UCSD-AML1 (cell line): ENCODE measurements at regions not wholly inside any gene's neighbourhood (a gene's known extent, or its start where the extent isn't known, plus 50 kb on each side); places are given as distances from the start of the nearest gene placed in this dataset.

Experiments
- DNase-seq: peaks from one replicate; lab custom pipeline; 2025; ENCODE audit not compliant: unreplicated experiment; lab: John Stamatoyannopoulos, UW

- DNase-seq = no peak
These were observed 915.3 kb upstream of the SLITRK6 start for GRCh38 chr13:86714495-86714894.

GRCh38 chr13:86725105-86725504 lies 925.9 kb upstream of the SLITRK6 start:
- no peak for DNase-seq

DNA sequence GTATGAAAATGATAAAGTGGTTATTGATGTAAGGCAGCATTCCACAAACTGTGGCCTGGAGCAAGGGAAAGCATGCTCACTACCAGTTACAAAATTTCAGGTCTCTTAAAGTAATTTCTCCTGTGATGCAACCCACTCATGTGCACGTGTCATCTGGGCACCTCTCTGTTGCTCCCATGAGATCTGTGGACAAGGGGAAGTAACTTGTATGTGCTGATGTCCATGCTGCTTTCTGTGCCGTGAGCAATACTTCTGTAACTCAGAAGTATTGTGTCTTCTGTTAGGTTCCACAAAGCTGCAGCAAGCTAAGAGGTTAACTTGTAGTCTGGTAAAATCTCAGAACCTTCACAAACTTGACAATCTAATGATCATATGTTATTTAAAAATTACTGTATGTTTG lies 930.0 kb upstream of the SLITRK6 start:
- DNase-seq = no peak

DNA sequence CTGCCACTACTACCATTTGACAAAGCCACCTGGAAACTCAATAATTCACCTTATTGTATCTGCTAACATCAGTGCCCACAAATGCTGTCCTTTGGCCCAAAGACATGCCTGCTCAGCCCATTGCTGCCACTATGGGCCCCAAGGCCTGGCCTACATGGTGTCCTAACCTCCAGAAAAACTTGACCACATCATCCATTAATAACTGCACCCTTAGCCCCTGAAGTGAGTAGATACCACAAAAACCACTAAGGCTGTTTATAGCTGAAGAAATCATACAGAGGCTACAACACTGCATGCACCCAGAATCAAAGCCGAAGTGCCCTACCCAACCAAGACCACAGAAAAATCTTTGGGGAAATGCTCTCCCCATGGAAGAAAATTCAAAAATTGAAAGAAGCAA lies 932.8 kb upstream of the SLITRK6 start:
- DNase-seq = no peak

DNA sequence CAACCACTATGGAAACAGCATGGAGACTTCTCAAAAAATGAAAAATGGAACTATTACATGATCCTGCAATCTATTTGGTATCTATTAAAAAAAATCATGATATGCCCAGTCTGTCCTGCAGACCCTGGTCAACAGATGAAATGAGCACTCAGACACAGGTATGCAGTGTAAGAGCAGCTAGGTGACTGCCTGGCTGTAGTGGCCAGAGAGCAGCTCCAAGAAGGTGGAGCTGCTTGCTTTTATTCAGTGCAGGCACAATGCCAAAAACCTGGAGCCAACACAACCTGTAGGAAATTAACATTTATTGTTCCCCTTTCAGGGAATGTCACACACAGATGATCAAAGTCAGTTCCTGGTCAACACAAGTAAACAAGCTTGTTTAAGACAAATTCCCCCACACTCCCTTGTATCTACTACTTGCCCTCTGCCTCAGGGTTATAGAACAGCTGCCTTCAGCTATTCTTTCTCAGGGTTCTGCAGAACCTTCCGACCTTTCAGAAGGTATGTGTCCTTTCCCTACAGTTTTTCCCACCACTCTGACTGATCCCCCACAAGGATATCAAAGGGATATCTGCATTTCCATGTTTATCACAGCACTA lies 933.7 kb upstream of the SLITRK5 start:
- no peak for DNase-seq

GRCh38 chr13:86741762-86742285 lies 929.3 kb upstream of the SLITRK5 start:
- DNase-seq = no peak

- DNase-seq = peak; percentile 2
These were observed 913.8 kb upstream of the SLITRK5 start for GRCh38 chr13:86757236-86757978.

- no peak for DNase-seq
These were observed 913.1 kb upstream of the SLITRK5 start for GRCh38 chr13:86758116-86758515.

DNA sequence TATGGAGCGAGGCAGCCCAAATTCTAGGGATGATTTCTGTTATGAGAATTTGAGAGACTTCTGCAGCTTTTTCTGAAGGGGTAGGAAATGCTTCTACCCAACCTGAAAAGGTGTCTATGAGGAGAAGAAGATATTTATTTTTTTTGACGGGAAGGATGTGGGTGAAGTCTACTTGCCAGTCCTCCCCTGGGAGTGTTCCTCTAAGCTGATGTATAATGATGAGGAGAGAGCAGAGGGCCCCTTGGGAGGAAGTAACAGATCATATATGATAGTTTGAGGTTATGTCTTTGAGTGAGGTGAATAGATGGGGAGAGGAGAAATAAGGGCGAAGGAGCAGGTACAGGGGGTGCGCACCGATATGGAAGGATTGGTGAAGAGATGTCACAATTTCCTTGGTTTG lies 910.6 kb upstream of the SLITRK5 start:
- DNase-seq = no peak

GRCh38 chr13:86765462-86765861 lies 905.7 kb upstream of the SLITRK5 start:
- no peak for DNase-seq

GRCh38 chr13:86788616-86789015 lies 882.6 kb upstream of the SLITRK5 start:
- no peak for DNase-seq

GRCh38 chr13:86792153-86792651 lies 879.0 kb upstream of the SLITRK5 start:
- no peak for DNase-seq

- no peak for DNase-seq
These were observed 875.3 kb upstream of the SLITRK5 start for GRCh38 chr13:86795858-86796257.

DNA sequence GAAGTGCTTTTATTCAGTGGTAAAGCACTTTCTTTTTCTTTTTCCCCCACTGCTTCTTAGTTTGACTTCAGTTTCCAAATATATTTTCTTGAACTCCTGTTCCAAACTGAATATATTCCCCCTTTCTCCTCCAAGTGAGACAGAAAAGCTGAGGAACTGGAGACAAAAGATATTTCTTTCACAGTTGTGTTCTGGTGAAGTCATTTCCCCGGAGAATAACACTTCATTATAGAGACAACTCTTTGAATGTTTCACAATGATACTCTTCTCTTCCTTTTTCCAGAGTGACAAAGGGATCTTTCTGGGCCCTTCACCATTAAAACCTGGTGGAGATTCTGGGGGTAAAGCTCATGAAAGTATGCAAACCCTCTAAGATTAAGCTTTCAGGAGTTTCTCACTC lies 860.8 kb upstream of the SLITRK5 start:
- DNase-seq = no peak

DNA sequence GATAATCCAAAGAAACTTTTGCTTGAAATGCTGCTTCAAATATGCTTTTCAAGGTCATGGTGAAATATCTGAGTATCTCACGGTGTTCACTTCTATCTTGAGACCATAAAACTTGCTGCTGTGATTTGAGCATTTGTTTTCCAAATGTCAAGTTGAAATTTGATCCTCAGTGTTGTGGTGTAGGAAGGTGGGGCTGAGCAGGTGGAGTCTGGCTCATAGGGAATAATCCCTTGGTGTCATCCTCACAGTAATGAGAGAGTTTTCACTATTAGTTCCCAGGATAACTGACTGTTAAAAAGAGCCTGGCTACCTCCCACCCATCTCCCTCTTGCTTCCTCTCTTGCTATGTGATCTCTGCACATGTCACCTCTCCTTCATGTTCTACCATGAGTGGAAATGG lies 858.0 kb upstream of the SLITRK5 start:
- DNase-seq = no peak

GRCh38 chr13:86825410-86825809 lies 845.8 kb upstream of the SLITRK5 start:
- no peak for DNase-seq

GRCh38 chr13:86826232-86826631 lies 844.9 kb upstream of the SLITRK5 start:
- no peak for DNase-seq

DNA sequence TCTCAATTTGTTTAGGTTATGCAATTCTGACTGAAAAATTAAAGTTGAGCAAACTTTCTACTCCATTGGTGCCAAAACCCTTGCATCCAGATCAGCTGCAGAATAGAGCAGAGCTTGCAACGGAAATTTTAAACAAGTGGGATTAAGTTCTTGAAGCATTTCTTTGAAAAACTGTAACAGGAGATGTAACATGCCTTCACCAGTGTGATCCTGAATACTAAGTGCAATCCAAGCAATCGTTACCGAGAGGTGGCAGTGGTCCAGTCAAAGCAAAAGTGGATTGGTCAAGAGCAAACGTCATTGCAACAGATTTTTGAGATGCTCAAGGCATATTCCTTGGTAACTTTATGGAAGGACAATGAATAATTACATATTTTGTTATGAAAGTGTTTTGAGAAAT lies 841.1 kb upstream of the SLITRK5 start:
- DNase-seq = no peak

DNA sequence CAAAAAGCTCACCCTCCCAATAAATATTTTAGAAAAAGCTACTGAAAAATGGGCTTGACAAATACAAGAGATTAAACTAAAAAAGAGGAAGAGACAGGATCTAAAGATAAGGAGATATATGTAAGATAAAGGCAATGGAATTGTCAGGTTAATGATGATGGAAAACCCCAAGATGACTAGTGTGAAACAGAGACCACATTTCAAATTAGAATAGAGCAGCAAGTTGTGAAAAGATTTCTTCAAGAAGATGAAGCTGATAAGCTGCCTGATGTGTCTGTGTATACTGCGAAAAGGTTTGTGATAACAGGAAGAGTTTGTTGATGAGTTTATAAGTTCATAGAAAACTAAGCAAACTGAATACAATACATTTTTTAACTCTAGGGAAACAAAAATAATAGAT lies 840.1 kb upstream of the SLITRK5 start:
- no peak for DNase-seq

DNA sequence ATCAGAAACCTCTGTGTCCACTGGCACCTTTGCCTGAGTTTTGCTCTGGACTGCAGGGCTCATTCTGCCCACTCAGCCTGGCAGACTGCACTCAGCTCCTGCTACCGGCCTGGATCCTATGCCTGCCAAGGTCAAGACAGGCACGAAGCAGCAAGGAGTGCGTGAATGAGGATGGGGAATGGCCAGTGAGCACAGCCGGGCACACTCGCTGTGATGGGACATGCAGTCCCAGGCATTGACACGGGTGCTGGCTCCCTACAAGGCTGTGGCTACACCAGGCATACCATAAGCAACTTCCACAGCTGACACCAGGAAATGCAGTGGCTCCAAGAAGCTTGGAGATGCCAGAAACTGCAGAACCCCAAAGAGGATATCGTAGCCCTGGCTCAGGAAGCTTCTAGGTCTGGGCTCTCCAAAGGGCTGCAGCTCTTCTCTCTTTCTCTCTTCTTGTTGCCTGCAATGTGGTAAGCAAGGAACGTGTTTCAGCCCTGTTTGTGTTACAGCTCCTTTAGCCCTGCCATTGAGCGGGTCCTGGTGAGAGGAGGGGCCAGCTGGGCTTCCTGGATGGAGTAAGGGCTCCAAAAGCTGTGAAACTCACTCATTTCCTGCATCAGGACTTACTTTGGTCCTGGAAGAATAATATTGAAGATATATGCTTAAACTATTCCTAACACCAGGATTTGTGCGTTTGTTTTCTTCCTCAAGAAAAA lies 832.6 kb upstream of the SLITRK5 start:
- DNase-seq = peak; percentile 7

DNA sequence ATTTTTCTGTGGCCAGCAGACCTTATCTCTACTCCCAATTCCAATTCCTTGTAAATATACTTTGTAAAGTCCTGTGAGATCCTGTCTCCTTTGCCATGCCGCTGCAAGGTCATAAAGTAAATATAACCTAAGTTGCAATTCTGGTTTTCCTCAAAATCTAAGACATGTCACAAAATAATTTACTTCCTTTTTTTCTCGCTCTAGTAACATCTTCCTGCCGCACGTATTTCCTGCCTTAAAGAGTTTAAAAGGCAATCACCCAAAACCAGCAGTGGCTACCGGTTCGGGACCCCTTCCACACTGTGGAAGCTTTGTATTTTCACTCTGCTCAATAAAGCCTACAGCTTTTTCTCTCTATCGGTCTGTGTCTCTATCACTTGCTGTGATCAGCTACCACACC lies 832.0 kb upstream of the SLITRK5 start:
- DNase-seq = no peak
